GM21367 (cell line): ENCODE measurements at regions not wholly inside any gene's neighbourhood (a gene's known extent, or its start where the extent isn't known, plus 50 kb on each side); places are given as distances from the start of the nearest gene placed in this dataset.

ENCODE experiments used
- ATAC-seq: cut with Tn5 transposase; IDR thresholded peaks from one replicate; pipeline ENCODE4 v1.9.1; 2021; ENCODE audit not compliant: unreplicated experiment

- ATAC-seq: peak; percentile 84
These were observed 73.6 kb upstream of the RPS23 start for GRCh38 chr5:82351754-82352145.

DNA sequence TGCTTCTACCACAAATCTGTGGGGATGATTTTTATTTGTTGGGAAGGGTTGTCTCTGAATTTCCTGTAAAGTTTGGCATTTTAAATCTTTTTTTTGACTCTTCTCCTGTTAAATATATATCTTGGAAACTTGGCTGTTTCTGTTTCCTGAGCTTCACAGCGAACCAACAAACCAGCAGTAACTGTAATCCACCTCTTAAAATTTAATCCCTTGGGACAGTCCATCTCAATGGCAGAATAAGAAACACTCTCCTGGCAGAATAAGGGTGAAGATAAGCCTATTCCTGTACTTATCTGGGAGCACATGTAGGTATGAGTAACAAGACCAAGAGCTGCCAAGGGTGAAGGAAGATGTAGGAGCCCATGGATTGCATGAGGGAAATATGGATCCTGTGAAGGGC, 73.1 kb upstream of the RPS23 start:
- no peak for ATAC-seq

DNA sequence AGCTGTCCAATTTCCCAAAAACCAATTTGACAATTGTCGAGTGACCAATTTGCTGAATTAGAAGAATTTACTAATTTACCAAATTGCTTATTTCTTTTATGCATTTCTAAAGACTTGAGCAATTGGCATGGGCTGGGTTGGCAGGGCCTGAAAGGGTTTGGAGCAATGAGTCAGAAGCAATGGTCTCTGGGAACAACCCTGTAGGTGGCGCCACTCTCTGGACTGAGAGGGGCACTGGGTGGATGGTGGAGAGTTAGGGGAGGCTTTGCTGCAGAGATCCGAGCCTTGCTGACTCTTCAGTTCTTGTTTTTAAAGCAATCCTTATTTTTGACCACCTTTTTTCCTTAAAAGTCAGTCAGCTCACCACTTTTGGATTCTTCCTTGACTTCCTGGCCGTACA, 71.5 kb upstream of the RPS23 start:
- ATAC-seq: no peak

DNA sequence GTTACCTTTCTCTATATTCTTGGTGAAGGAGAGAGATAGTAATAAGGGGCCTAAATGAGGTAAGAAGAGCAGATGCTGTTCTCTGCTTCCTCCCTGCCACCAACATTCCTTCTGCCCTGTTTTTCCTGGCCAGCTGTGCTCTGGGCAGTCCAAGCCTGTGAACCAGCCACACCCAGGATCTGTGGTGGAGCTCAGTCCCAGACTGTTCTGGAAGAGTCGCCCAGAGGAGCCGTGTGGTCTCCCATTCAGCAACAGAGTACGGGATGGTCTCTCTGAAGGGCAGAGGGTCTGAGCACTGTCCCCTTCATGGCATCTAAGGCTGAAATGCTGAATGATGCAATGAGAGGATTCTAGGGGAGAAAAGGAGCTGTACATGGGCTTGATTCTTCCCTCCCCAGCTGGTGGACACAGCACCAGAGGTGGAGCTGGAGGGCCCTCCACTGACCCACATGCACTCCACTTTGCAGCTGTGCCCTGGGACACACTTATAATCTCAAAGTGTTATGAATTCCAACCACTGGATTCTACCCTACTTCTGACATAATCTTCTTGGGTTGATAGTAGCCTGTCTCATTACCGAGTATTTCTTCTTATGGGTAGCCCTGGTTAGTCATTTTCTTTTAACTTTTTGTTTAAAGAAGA, 70.8 kb upstream of the RPS23 start:
- ATAC-seq: no peak

GRCh38 chr5:82347201-82347865, 69.2 kb upstream of the RPS23 start:
- ATAC-seq: no peak

GRCh38 chr5:82346399-82347165, 68.4 kb upstream of the RPS23 start:
- ATAC-seq: no peak

GRCh38 chr5:82345108-82345507, 67.0 kb upstream of the RPS23 start:
- ATAC-seq: no peak

DNA sequence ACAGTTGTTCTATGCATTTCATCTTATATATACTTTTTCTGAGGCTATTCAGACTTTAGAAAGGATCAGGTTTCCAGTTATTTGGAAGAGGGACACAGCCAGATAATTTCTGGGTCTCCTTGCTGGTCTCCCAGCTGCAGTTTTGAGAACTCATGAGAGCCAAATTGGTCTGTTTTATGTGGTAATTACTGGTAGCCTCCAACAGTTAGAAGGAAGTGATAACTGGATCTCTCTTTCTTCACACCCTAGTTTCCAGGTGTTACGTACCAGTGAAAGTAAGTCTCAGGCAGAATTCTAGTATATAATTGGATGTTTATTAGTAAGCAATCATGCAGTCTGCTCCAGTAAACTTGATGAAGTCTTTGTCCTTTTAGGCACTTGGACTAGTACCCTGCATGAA, 63.2 kb upstream of the RPS23 start:
- ATAC-seq: no peak

DNA sequence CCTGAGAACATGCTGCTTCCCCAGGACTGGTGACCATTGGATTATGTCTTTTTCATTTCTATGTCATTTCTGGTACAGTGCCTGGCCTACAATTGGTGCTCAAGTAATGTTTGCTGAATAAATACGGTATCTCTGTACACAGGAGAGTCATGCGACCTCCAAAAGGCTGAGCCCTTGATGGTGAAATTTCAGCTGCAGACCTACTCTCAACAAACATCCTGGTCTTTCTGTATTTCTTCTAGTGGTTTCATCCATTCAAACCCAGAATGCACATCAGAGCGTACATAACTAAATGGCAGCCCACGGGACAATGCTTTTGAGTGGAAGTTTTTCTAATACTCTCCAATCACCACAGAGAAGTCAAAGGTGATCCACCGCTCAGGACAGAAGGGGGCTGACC, 62.6 kb upstream of the RPS23 start:
- no peak for ATAC-seq

DNA sequence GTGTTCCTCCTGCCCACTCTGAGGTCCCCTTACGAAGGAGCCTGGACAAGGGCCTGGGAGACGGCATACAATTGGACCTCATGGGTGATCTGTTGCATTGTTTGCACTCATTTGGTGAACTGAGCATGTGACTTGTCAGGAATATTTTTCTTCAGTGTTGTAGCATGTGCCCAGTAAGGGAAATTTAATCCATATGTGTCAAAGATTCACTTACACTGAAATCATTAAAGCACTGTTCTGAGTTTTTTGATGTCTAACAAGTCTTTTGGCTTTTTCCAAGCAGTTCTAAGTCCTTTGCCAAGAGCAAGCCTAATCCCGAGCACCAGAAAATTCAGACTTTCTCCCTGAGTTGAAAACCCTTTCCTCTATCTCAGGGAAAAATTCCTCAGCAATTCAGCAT, 61.6 kb upstream of the RPS23 start:
- no peak for ATAC-seq

DNA sequence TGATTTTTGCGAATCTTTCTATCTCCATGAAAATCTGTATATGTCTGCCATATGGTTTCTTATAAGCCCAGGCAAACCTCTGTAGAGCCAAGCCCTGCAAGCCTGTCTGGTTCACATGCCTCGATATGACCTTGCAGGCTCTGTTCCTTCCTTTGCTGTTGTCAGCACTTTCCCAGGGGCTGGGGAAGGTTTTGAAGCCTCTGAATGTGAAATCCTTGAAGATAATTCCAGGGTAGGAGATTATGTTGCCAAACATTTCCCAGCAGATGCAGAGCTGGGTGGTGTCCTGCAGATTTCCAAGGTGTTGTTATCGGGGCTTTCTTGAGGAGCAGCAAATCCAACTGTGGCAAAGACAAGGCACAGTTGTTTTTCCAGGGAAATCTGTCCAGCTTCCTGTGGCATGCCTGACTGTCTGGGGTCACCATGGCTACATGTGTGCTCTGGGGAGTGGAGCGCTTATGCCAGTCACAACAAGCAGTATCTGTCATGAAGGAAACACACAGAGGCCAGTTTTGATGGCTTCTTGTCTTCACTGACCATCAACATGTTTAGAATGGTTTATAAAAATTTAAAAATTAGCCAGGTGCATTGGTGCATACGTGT, 60.7 kb upstream of the RPS23 start:
- ATAC-seq: no peak

DNA sequence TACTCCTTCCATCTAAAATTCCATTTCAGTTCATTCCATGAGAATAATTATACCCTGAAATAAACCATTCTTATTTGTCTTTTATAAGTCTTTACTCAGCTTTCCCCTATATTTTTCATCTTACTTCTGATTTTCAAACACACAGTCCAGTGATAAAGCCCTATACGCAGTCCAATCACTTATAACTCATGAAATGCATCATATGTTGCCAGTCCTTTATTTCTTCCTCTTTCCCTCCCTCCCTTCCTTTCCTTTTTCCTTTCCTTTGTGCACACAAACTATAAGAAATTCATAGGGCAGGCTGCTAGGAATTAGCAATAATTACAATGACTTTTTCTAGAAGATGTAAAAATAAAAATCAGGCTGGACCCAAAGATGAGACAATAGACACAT, 58.8 kb upstream of the RPS23 start:
- no peak for ATAC-seq

DNA sequence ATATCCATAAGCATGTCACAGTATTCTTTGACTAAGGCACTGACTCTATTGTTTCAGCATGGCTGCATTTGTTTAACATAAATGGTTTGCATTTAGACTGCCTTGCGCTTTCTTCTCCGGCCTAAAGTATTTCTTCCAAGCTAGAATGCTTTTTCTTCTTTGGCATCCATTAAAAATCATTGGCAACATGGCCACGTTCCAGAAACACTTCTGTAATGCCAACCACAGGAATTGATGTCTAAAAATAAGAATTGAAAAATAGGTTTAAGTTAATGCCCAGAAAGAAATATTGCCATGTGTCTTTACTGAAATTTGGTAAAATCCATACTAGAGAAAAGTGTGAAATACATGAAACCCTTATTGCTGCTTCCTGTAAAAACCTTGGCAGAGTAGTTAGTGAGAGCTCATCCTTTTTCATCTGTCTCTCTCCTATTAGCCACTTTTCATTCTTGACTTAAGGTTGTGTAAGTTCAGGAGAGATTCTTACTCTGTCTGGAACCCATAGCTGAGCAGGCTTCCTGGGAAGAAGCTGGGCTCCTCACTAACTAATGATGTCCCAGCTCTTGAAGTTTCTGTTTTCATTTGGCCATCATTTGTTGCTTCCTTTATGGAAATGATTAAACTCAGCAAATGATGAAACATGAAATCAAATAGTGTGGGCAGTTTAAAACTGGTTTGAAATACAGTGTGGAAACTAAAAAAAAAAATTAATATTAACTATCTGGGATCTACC, 58.2 kb upstream of the RPS23 start:
- ATAC-seq: no peak

- no peak for ATAC-seq
These were observed 57.7 kb upstream of the RPS23 start for GRCh38 chr5:82335806-82336205.

GRCh38 chr5:82334856-82335255, 56.7 kb upstream of the RPS23 start:
- ATAC-seq: no peak

DNA sequence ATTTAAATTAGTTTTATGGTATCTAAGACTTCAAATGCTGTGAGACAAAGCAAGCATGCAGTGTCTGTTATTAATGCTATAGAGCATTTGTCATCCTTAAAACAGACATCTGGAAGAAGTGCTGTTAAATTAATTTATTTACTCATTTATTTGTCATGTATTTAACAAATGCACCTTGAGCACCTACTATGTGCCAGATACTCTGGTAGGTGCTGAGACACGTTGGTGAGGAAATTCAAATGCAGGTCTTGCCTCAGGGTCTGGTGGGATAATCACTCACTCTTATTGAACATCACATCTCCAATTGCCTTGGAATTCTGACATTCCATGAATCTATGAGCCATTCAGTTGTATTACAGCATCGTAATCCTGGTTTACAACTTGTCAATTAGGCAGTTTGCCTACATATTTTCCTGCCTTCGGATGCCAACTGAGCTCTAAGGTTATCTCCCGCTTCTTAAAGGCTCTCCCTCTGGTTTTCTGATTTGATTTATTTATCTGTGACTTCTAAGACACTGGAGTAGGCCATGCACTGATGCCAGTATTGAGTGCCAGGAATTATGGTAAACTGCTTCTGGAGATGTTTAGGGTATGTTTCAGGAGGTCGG, 56.0 kb upstream of the RPS23 start:
- no peak for ATAC-seq

GRCh38 chr5:82332886-82333615, 54.9 kb upstream of the RPS23 start:
- no peak for ATAC-seq

GRCh38 chr5:82332064-82332855, 54.1 kb upstream of the RPS23 start:
- ATAC-seq: no peak

GRCh38 chr5:82331557-82331956, 53.4 kb upstream of the RPS23 start:
- ATAC-seq: no peak
